ENCODE measurements at regions not wholly inside any gene's neighbourhood (a gene's known extent, or its start where the extent isn't known, plus 50 kb on each side); places are given as distances from the start of the nearest gene placed in this dataset.

DNA sequence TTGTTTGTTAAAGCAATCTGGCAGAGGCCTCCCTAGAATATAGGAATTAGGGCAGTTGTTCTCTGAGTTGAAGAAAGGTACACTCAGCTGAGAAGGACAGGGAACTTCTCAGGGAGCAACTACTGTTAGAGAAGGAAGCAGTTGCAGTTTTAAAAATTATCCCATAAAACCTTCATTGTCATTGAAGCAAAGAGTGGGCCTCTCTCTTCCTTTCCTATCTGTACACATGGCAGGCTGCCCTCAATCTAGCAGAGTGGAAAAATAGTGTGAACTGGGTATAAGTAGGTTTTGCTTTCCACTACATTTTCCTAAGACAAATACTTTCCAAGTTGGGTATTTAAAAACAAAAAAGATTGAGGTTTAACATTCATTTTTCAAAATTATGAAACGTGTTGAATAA, 236.7 kb upstream of the KLF14 start:
- no peak for DNase-seq

DNA sequence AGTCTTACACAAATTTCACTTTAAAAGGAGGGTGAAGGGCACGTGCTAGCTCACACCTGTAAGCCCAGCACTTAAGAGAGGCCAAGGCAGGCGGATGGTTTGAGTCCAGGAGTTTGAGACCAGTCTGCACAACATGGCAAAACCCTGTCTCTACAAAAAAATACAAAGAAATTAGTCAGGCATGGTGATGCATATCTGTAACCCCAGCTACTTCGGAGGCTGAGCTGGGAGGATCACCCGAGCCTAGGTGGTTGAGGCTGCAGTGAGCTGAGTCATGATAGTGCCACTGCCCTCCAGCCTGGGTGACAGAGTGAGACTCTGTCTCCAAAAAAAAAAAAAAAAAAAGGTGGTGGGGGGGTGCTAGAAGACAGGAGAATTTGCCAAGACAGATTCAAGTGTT, 237.3 kb upstream of the KLF14 start:
- DNase-seq = no peak

DNA sequence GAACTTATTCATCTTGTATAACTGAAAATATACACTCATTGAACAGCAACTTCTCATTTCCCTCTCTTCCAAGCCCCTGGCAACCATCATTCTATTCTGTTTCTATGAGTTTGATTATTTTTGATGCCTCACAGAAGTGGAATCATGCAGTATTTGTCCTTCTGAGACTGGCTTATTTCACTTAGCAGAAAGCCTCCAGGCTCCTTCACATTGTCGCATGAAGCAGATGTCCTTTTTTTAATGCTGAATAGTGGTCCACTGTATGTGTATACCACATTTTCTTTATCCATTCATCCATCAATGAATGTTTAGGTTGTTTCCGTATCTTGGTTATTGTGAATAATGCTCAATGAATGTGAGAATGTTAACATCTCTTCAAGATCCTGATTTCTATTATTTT, 238.2 kb upstream of the KLF14 start:
- no peak for DNase-seq

DNA sequence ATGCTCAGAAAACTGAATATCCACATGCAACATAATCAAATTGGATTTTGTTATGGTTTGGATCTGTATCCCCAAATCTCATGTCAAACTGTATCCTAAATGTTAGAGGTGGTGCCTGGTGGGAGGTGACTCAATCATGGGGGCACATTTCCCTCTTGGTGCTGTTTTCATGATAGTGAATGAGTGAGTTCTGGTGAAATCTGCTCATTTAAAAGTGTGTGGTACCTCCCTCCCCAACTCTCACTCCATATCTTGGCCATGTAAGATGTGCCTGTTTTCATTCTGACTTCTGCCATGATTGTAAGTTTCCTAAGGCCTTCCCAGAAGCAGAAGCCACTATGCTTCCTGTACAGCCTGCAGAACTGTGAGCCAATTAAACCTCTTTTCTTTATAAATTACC, 239.6 kb upstream of the KLF14 start:
- no peak for DNase-seq

DNA sequence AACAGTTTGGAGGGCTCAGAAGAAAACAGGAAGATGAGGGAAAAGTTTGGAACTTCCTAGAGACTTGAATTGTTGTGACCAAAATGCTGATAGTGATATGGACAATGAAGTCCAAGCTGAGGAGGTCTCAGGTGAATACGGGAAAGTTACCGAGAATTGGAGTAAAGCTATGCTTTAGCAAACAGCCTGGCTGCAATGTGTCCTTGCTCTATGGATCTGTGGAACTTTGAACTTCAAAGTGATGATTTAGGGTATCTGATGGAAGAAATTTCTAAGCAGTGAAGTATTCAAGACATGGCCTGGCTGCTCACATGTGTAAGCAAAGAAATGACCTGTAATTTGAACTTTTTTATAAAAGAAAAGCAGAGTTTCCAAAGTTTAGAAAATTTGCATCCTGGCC, 240.2 kb upstream of the KLF14 start:
- no peak for DNase-seq

DNA sequence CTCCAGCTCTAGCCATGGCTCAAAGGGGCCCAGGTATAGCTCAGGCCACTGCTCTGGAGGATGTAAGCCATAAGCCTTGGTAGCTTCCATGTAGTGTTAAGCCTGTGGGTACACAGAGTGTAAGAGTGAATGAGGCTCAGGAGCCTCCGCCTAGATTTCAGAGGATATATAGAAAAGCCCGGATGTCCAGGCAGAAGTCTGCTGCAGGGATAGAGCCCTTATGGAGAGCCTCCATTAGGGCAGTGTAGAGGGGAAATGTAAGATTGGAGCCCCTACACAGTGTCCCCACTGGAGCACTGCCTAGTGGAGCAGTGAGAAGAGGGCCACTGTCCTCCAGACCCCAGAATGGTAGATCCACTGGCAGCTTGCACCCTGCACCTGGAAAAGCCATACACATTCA, 240.8 kb upstream of the KLF14 start:
- DNase-seq = no peak

DNA sequence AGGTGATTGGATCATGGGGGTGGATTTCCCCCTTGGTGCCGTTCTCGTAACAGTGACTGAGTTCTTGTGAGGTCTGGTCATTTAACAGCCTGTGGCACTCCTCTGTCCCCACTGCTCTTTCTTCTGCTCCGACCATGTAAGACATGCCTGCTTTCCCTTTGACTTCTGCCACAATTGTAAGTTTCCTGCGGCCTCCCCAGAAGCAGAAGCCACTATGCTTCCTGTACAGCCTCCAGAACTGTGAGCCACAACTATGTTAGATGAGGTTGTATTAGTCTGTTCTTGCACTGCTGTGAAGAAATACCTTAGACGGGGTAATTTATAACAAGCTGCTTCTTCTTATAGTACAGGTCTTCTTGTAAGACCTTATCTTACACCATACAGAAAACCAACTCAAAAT, 241.7 kb upstream of the KLF14 start:
- no peak for DNase-seq

DNA sequence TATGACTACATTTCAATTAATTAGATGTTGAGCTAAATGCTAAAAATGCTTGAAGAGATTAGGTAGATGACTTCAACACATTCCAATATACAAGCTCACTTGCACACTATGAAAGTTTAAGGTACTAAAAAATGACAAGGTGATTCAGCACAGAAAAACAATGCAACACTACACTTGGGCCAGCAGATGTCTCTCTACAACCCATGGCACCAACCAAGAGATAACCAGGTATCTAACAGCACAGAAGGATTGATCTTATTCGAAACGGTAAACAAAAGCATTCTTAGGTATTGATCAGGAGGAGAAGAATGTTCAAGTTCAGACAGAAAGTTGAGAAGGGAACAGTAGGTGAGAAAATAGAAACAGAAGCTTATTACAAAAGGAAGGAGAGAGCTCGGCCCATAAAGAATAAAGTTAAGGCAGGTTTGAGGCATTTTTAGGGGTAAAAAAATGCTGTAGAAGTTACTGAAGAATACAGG, 248.2 kb upstream of the KLF14 start:
- DNase-seq = no peak

DNA sequence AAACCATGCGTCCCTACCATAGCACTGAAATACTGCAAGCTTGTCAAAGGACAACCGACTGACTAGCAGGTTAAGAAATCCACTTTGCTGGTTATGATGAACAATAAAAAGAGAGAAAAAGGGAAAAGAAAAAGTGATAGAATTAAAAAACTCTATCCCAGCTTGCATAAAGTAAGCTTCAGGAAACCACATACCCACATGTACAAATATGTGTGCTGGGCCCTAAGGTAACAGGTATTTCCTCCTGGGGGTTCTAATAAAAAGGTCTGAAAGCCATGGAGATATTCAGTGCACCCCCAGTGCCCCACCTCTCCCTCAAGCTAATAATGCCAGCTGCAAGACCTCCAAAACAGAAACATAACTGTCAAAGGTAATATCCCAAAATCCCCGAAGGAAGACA, 248.6 kb upstream of the KLF14 start:
- no peak for DNase-seq

DNA sequence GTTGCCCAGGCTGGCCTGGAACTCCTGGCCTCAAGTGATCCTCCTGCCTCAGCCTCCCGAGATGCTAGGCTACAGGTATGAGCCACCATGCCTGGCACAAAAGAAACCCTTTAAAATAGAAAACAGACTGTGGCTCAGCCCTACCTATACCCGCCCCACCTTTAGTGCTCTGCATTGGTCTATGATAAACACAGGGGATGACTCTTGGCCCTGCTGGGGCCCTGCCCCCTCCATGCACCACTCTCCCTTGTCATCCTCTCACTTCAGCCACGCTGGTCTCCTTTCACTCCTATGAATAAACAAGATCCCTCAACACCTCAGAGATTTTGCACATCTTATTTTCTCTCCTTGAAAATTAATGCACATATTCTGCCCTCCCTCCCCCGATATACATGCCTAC, 251.4 kb upstream of the KLF14 start:
- no peak for DNase-seq

DNA sequence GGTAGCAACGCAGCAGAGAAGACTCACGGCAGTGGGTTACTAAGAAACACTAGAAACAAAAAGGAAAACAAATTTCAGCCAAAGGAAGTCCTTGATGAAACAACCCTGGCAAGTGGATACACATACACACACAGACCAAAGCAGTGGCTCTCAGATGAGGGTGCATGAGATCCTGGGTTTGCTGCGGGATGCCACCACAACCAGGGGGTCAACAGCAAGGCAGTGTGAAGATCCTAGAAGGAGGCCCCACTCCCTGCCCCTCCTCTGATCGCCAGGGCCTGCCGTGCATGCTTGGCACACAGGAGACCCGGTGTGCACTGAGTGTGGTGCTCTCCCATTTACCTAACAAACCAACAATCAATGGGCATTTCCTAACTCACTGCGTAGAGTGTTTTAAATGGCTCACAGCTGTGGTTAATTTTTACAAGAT, 252.3 kb upstream of the KLF14 start:
- DNase-seq = no peak

DNA sequence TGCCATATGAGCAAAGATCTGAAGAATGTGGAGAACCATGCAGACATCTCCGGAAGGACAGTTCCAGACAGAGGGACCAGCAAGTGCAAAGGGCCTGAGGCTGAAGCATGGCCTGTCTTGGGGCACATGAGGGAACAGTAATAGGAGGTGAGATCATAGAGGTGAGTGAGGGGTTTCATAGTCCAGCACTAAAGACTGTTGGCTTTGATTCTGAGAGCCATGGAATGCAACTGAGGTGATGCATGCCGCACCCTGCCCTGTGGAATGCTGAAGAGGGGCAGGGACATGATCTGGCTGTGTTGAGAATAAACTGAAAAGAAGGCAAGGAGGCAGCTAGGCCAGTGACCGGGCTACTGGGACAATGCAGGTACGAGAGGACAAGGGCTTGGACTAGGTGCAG, 253.1 kb upstream of the KLF14 start:
- no peak for DNase-seq

DNA sequence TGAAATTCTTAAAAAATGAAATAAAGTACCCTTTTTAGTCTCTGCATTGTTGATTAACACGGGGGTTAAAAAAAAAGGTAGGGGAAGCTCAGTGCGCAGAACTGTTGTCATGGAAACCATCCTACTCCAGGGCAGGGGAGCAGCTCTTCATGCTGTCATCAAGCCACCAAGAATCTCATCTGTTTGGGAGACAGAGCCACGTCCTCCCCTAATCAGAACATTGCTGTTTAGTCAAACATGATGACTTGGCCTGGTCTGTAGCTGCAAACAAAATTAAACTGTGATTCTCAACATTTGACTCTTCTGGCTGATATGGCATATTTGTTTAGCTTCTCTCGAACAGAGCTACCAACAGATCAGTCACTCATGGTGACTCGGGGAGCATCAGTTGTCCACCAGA, 254.4 kb upstream of the KLF14 start:
- DNase-seq = no peak

DNA sequence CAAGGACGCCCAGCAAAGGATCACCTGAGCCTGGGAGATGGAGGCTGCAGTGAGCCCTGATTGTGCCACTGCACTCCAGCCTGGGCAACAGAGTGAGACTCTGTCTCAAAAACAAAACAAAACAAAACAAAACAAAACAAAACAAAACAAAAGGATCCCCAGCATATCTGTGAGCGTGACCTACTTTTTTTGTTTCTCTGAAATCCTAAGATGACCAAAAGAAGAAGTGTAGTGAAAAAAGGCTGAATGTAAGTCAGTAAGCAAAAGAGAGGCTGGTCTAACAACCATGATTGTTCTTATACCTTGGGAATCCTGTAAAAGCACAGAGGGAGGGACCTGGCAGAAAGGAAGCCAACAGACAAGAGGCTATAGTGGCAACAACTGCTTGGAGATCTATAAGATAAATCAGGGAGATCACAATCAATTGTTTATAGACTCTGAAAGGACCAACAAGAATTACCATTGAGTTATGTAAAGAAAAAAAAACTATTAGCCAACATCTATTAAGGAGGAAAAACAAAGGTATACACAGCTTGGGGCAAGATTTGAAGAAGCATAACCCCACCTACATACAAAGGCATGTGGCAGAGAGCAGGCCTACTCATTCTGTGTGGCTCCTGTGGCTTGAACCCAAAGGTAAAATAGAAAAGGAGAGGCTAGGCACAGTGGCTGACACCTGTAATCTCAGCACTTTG, 255.2 kb upstream of the KLF14 start:
- no peak for DNase-seq

DNA sequence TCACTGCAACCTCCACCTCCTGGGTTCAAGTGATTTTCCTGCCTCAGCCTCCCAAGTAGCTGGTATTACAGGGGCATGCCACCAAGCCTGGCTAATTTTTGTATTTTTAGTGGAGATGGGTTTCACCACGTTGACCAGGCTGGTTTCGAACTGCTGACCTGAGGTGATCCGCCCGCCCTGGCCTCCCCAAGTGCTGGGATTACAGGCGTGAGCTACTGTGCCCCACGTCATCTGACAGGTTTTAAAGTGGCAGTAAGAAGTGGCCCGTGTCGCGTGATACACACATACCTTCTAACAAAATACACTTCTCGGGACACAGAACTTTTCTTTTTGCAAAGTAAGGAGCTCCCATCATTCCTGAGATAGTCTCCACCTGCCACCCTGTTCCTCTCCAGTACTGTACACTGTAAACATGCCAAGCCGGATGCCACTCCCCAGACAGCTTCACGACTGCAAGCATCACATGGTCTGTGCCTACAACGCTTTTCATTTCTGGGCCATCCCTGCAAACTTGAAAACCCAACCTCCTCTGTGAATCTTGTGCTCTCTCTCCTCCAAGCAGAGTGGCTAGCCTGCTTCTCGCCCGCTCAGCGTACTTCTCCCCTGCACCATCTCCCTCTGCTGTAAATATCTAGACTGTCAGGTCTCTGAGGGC, 256.3 kb upstream of the KLF14 start:
- no peak for DNase-seq

DNA sequence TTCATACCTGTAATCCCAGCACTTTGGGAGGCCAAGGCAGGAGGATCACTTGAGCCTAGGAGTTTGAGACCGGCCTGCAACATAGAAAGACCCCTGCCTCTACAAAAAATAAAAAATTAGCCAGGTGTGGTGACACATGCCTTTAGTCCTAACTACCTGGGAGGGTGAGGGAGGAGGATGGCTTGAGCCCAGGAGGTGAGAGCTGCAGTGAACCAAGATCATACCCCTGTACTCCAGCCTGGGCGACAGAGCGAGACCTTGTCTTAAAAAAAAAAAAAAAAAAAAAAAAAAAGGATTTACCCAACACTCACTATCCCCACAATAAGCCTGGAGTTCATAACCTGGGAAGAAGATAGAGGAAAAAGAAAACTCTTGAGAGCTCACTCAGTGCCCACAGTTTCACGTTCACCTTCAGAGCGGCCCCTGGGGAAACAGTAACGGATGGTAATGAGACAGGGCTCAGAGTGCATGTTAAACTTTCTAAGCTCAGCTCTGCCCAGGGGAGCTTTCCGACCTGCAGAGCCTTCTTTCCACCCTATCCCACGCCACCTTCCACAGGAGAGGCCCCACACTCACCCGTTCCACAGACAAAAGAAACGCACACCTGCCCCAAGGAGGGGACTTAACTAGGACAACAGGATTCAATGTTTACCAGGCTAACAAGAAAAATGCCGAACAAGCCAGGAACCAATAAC, 259.8 kb upstream of the KLF14 start:
- DNase-seq = no peak

DNA sequence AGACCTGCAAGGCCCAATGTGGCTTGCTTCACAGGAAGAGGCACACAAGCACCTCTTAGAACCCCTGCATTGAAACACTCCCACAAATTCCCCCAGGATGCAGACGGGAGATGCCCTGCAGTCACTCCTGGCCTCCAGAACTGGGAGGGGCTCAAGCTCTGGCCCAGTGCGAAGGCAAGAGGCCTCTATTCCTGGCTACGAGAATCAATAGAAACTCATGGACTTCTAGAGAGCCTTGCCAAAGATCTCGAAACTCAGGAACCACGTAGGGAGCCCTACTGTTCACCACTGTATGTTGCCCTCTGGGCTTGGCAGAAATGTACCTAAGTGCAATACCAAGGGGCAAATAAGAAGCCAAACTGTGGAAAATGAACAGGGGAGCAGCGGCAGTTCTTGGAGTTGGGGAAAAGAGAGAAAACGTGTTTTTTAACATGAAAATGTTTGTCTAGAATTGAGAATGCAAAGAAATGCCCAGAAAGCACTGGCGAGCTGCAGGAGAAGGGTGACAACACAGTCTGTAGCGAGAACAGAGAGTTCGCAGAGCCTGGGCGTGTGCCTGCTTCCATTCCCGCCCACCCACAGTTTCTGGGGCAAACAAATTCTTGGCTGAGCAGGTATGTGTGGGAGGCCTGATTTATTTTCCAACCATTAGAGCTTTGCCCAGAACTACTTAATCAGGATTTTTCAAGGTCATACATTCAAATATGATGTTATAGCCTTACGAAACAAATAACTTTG, 260.5 kb upstream of the KLF14 start:
- no peak for DNase-seq

DNA sequence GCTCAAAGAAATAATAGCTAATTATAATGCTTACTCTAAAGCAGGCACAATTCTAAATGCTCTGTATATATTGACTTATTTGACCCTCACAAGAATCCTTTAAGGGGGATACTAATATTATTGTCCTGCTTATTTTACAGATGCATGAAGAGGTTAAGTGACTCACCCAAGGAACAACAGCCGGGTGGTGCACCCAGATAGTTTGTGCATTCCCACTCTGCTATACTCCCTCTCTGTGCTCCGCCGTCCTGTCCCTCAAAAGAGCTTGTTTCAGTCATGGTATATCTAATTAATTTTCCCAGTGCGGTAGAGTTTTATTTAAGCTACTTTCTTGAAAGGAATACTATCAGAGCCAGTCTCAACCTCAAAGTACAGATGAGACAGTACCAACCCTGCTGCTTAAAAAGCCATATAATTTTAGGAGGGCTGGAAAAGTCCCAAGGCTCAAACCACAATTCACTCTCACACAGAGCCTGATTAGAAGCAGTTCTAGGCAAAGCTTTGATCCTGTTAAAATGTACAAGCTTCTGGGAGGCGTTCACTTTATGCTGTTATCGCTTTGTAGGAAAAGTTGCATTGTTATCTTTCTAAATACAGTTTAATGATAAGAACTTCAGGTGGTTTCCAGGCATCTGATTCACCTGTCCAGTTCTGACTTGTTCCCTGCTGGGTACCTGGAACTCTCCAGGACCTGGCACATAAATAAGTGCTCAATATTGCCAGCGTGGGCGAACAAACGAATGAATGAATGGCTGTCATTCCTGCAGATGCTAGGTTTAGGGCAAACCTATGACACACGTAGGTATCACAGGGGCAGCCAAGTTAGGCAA, 261.5 kb upstream of the KLF14 start:
- no peak for DNase-seq

DNA sequence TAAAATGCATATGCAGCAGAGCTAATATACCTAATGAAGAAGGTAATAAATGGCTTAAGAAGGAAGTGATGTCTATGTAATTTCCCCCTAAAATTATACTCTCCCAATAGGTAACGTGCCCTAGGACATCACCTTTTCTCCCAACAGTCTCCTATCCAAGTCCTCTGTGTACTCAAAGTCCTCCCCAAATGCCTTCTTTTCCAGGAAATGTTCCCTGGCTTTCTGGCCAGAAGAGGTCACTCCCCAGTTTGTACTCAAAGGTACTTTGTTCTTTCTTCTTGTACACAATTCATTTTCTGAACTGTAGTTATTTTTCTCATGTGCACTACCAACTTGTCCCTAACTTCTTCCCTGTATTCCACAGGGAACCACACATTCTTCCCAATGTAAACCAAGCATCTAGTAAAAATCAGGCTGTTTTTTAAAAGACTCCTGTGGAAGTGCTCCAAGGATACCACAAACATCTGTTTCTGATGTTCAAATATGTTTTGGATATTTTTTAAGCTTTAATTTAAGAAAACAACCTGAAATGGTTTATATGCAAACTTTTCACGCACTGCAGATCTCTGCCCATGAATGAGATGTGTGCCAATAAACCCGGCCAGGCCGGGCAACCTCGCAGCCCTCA, 262.3 kb upstream of the KLF14 start:
- no peak for DNase-seq

DNA sequence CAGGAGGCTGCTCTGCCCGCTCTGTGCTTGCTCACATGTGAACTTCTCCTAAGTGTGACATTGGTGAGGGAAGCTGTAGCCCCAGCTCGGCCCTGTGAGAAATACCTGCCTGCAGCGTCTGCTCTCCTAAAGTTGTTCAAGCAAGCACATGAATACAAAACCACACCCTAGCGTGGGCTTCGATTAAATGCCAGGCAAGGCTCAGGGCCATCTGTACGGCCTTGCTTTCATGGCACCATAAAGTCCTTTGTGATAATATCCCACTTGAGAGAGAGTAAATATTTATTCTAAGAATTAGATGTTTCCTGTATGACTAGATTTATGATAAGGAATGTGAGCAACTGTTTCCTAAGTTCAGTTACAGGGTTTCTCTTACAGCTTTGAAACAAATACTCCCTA, 262.8 kb upstream of the KLF14 start:
- no peak for DNase-seq

DNA sequence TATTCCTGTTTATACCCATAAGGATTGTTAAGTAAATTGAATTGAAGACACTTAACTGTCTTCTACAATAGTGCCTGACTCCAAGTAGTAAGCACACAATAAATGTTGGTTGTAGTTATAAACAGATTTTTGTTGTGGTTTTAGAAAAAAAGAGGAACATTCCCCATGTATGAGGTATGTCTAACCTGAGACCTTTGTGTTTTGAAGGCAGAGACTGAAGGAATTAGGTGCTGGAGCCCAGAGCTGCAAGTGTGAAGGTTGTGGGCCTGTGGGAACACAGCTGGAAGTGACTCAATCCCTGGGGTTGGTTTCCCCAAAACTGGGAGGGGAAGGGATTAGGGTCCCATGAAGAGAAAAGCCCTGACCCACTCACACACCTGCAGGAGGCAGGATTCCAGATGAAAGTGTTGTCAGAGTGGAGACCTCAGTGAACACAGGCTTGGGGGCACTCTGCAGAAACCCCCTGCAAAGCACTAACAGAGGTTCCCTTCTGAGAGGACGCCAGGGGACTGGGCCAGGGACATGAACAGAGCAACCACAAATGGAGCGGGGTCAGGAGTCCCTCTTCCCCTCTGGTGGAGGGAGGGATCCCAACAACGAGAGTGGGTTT, 265.1 kb upstream of the KLF14 start:
- DNase-seq = no peak

DNA sequence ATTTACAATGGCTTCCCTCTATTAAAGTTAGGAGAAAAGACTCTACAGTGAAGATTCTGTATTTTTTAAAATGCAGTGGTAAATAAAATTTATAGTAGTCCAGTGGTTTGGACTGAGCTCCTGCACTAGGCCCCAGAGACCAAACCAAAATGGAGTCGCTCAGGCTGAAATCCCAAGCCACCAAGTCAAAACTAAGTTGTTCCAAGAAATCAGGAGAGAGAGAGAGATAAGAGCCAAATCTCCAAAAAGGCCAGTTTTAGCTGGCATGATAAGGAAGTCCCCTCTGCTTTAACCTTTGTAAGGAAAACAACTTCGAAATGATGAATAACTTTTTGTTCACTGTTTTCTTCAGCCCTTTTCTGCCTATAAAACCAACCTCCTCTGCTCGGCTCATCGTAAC, 265.9 kb upstream of the KLF14 start:
- no peak for DNase-seq
